ENCODE measurements at regions not wholly inside any gene's neighbourhood (a gene's known extent, or its start where the extent isn't known, plus 50 kb on each side); places are given as distances from the start of the nearest gene placed in this dataset.

DNA sequence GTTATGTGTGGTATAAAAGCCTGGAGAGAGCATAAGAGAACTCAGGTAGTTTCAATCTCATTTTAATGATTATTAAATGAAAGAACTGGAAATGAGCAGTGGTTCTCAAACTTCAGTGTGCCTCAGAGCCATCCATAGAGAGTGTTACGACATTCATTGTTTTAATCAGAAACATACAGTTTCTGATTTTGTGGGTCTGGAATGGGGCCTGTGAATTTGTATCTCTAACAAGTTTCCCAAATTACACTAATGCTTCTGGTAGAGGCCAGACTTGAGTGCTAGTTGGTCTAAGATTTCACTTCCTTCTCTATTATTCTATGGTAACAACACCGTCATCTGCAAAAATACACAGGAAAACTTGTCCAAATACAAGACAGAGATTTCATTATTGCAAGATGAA is 292.0 kb upstream of the NECTIN3 start:
- DNase-seq, result no peak

DNA sequence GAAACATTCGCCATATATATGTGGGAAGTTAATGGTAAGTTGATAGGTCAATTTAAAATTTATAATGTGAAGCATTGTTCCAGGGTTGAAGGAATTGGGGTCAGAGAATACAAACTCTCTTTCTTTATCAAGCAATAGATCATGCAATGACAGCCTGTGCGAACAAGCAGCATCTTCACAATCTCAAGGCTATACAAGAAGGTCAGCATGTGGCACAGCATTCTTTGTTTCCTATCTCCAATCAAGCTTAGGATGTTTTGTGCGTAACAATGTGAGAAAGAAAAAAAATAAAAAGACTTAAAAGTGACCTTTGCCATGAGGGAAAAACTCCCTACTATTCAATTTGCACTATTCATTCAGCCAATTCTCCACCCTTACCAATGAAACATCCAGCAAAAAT is 288.1 kb upstream of the NECTIN3 start:
- DNase-seq, result no peak

DNA sequence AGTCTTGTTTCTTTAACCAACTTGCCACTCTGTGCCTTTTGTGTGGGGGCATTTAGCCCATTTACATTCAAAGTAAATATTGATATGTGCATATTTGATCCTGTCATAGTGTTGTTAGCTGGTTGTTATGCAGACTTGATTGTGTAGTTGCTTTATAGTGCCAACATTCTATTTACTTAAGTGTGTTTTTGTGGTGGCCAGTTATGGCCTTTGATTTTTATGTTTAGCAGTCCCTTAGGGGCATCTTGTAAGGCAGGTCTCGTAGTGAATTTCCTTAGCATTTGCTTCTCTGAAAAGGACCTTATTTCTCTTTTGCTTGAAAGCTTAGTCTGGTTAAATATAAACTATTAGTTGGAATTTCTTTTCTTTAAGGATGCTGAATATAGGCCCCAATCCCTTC is 282.8 kb upstream of the NECTIN3 start:
- DNase-seq, result no peak

DNA sequence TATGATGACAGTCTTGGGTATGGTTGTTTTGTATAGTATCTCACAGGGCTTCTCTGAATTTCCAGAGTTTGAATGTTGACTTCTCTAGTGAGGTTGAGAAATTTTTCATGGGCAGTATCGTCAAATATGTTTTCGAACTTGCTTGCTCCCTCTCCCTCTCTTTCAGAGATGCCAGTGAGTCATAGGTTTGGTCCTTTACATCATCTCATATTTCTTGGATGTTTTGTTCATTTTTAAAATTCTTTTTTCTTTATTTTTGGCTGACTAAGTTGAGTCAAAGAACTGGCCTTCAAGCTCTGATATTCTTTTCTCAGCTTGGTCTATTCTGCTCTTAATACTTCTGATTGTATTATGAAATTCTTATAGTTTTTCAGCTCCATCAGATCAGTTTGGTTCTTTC is 282.3 kb upstream of the NECTIN3 start:
- no peak for DNase-seq

DNA sequence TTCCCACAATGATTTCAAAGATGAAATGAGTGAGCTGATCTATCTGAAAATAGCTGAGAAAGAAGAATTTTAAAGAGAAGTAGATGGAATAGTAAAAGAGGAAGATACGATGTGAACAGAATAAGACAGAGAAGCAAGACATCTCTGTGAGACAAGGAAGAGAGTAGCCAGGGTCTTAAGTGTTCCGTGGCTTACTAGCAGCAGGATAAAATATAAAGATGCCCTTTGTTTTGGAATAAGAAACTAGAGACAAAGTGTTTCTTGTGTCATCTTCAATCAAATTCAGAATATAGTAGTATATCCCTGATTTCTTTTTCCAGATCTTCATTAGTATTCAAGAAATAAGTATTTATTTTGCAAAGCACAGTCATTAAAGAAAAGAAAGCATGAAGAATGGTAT is 281.0 kb upstream of the NECTIN3 start:
- DNase-seq, result no peak

DNA sequence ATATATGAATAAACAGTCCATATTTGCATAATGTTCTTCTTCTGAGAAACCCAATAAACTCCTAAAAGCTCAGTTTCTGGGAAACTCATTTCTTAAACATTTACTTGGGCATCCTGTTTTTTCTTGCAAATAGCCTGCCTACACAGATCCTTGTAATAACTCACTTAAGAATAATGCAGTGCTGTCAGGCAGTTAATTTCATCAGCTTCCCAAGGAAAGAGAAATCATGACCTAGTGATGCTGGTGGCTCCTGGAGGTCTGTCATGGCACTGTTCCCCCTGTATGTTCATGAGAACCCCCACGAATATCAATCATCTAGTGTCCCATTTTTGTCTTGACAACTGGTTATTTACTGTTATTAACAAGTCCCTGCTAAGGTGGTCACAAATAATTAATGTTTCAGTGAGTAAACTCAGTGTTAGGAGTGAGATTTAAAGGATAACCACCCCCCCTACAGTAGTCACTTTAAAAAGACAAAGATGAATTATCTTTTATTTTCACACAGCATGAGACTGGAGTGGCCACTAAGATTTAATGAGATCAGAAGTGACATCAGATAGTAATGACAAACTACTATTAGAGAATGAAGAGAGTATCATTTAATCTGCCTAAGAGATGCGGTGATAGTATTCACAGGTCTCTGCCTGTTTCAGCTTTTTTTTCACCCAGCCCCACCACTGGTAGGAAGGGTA is 279.5 kb upstream of the NECTIN3 start:
- no peak for DNase-seq

DNA sequence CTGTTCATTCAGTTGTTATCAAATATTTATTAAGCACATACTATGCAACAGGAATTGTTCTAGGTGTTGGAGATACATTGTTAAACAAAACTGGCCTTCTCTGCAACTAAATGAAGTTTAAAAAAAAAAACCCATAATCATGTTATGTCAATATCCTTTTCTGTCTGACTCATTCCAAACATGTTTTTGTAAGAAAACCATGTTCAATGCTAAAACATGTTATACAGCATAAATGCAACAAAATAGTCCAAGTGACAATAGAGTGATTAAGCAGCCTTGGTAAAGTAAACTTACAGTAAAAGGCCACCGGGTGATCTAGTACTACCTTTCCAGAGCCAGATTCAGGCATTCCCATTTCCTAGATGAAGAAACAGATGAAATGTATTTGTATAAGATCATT is 278.0 kb upstream of the NECTIN3 start:
- DNase-seq, result no peak

DNA sequence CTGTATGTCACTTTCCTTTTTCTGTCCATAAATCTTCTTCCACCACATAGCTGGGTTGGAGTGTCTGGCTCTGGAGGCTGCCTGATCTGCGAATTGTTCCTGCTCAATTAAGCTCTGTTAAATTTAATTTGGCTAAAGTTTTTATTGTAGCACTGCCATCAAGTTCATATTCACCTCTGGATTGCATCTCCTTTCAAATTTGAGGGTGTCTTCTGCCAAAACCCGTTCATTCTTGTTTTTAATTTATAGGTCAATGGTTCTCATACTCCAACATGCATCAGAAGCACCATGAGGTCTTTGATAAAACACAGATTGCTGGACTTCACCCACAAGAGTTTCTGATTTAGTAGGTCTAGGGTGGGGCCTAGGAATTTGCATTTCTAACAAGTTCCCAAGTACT is 276.5 kb upstream of the NECTIN3 start:
- DNase-seq, result no peak

DNA sequence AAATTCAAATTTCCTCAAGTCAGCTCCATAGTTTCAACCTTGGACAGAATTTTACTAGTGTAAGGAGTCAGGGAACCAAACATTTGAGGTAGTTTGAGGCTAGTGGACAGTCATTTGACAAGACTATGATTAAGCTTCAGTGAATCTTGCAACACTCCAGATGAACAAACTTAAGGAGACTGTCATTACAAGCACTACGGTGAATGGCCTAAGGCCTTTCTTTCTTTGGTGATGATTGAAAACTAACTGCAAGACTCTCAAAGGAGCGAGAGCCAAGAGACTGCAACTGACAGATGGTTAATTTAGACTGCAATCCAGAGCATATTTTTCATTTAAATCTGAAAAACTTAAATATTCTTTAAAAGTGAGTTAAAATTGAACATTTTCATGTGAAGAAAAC is 272.3 kb upstream of the NECTIN3 start:
- DNase-seq, result no peak

DNA sequence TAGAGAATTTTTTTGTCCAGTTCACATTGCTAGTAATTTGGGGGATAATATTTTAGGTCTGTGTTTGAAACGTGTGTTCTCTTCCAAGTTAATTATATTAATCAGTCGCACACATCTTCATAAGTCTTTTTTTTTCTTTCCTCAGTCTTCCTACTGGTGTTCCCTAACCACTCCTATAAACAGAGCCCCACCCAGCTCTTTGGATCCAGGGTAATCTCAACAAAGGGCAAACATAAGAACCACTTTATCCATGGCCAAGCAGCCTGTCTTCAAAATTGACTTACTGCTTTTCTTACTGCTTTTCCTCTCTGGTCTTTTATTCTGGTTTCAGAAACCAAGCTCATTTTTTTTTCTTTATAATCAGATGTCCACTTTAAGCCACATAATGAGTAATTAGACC is 266.8 kb upstream of the NECTIN3 start:
- no peak for DNase-seq

DNA sequence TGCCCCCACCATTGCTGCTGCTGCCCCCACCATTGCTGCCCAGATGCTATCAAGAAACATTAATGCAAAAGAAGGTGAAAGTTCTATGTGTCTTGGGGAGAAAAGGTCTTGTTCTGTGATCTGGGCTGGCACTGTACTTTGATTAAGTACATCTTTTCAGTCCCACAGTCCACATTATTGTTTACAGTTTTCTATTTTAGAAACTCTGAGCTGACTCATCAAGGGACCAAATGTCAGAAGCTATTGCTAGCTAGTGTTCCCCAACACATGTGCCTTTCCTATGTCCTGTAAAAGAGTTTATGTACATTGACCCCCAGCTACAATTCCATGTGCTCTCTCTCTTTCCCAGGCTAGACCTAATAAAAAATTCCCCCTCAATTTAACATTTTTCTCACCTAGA is 264.7 kb upstream of the NECTIN3 start:
- no peak for DNase-seq

DNA sequence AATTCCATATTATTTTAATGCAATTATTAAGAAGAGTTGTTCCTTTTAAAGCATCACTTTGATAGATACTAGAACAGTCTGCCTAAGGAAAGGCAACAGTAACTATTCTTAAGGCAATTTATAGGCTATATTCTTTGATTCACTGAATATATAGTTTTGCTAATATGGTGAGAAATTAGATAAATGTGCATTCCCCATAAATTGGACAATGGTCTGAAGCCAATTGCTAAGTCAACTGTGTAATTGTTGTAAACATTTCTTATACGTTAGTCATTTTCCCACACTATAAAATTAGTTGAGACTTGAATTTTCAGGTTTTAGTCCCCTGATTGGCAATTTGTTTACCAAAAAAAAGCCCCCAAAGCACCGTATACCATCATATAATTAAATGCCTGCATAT is 263.0 kb upstream of the NECTIN3 start:
- no peak for DNase-seq

DNA sequence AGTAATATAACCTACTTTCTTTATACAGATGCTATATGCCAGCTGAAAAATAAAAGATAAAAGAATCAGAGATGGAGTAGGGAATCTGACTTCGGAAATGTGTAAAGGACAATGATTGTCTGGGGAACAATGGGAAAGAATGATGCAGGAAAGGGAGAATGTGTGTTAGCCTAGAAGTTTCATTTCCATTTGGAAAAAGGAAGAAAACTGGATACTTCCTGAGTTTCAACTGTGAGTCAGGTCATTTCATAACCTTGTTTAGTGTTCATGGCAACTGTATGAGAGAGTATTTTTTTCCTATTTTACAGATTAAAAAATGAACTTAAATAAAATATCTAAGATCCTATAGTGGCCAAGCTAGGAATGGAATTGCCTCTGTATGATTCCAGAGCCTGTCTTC is 261.3 kb upstream of the NECTIN3 start:
- DNase-seq, result no peak

DNA sequence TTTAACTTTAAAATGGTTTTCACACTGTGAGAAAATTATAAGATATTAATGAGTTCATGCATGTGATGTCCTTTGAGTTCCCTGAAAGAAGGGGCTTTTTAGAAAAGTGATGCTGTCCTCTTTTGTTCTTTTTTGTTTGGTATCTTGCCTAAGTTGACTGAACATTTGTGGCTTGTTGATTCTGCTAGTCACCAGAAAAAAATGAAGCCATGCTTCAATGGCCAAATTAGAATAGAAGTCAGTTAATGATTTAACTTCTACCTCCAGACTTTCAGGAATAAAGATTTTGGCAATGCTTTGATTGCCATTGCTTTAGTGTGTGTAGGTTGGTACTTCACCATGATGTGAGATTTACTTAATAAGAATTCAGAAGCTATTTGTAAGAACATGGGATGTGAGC is 260.6 kb upstream of the NECTIN3 start:
- DNase-seq, result no peak

DNA sequence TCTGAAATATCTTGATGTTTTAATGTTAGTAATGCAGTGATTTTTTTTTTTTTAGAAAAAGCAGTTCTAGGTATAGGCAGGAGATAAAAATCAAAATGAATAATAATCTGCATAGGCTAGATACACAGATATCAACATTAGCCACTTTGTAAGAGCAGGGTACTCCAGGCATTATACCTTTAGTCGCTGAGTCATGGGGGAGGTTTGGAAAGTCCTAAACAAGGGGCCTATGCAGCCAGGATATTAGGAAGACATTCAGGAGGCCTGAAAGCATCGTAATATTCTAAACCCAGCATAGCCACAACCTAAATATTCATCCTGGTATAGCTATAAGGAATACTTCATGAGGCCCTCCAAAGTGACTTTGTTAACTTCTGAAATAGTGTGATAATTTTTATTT is 258.1 kb upstream of the NECTIN3 start:
- DNase-seq, result no peak

DNA sequence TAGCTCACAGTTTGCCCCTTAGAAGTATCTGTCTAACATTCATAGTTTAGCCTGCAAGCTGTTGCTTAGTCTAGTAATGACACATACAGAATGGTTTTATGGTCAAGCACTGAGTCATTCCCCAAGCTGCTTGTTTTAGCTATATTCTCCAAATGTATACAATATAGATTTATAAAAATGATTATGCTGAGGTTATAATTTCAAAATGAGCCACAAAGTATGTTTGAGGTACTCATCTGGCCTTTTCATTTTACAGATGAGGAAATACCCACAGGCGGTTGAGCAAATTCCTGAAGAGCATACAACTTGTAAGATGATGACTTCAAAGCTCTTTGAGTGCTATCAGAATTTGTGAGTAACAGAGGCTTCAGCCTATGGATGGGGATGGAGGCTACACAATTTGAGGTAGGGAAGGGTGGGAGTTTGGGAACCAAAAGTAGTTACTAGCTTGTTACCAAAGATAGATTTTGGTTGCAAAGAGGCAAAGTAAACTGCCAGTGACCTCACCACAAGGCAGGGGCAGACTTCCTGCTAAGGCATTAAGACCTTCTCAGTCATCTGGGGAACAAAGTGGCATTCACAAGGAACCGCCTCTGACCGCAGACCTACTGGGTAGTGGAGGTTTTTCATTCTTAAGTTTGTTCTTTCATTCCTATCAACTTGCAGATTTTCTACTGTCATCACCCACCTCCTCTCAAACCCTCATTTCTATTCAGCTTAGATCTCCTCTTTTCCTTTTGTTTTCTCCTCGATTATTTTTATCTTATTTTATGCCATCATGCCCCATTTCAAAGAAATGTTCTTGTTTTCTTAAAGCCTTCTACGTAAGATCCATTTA is 257.2 kb upstream of the NECTIN3 start:
- peak; percentile 3 for DNase-seq

DNA sequence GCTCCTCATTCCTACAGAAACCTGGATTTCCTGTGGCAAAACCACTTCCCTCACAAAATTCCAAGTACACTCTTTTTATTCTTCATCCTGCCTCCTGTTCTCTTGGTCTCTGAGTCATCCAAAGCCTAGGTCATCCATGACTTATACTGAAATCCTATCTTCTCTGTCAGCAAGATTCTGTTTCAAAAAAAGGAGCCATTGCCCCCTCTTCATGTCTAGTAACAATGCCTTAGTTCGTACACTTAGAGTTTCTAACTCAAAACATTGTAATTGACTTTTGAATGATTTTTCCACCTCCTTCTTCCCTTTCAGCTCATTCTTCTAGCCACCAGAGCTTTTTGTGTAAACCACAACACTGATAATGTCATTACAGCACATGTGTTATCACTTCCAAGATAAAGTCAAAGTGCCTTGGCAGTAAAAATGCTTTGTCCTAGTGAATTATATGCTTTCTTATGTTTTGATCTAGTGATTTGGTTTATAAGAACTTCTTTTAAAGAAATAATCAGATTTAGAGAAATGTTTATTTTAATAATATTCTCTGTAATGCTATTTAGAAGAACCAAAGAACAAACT is 256.5 kb upstream of the NECTIN3 start:
- DNase-seq, result no peak

DNA sequence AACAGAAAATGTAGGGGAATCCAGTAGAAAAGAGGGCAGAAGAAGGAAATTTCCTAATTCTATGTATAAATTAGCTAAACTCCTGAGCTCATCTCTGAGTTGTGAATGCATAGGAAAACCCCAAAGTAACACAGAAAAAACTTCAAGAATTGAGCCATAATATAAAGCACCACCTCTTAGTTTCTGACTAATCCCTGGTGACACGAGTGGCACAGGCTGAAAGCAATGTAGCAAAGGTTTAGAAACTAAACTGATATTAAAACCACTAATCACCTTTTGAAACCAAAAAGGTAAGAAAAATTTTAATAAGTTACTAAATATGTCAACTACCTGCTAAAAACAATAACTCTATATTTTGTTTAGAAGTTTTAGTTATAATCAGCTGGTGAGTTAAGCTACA is 255.6 kb upstream of the NECTIN3 start:
- no peak for DNase-seq

DNA sequence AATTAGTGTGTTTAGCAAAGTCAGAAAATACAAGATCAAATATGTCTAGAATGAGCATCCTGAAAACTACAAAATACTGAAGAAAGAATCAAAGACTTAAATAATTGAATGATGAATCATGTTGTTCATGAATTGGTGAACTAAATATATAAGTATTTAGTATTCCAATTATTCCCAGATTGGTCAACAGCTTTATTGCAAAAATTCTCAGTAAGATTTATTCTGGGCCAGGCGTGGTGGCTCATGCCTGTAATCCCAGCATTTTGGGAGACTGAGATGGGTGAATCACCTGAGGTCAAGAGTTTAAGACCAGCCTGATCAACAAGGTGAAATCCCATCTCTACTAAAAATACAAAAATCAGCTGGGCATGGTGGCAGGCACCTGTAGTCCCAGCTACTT is 250.0 kb upstream of the NECTIN3 start:
- no peak for DNase-seq

DNA sequence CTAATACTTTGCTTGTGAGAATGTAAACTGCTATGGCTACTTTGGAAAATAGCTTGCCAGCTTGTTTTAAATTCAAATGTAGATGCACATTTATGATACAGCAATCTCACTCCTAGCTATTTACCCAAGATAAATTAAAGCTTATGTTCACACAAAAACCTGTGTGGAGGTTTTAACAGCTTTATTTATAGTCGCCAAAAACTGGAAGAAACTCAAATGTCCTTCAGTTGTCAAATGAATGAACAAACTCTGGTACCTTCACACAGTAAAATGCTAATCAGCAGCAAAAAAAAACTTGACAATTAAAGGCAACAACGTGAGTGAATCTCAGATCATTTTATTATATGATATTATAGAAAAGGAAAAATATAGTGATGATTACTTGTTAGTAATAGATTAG is 248.6 kb upstream of the NECTIN3 start:
- DNase-seq, result no peak

DNA sequence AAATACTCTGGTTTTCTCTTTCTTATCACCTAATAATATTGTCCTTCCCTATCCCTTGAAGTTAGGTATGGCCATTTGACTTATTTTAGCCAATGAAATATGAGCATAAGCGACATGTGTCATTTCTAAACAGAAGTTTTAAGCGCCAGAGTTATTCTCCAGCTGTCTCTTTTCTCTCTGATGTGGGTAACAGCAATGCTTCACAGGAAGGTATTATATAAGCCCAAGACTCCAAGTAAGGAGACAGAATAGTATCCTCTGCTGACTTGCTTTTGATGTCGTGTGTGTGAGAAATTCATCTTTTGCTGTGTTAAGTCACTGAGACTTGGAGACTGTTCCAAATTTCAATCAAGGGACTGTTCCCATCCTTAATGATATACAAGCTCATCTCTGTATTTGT is 224.6 kb upstream of the NECTIN3 start:
- no peak for DNase-seq

DNA sequence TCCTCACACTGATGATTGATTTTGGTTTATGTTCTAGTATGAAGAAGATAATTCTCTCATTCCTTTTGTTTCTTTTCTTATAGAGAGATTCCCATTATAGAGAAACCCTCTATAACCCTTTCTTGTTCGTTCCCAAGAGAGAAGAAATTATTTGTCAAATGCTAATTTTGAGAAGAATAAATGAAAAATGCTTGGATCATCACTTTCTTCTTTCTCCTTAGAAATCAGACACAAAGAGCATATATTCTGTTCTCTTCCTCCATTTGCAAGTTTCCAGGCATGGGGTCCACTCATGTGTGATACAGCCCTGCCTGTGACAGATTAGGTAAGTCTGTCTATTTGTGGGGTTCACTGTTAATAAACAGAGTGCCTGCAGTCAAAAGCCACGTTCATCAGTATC is 222.6 kb upstream of the NECTIN3 start:
- DNase-seq, result no peak

DNA sequence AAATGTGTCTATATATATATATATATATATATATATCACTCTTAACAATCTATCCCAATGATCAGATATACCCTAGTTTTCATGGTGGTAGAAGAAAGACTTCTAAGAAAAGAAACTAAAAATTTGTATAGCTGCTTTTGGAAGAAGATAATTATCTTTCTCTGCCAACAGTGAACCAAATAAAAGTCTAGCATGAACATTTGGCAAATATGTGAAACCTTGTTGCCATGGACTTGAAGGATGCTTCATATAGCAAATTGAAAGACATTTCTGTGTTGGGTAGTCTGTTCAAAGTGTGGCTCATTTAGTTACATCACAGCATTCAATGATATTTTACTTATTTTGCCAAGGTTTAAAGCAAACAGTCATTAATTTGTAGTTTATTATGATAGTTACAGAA is 219.9 kb upstream of the NECTIN3 start:
- no peak for DNase-seq

DNA sequence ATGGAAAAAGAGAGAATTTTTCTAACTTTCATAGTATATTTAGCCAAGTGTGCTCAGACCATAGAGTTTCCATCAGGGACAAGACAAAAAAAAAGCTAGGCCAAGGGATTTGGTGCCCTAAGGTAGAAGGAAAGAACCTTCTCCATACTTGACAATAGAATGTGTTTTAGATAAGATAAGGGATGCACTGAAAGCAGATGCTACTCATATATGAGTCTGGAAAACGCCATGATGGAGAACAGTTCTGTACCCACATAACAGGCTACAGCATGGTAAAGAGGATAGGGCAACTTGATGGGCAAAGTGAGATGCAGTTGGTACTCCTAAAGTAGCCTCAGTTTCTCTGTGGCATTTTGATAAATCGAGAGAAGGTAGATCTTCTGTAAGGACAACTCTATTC is 216.4 kb upstream of the NECTIN3 start:
- no peak for DNase-seq

Measured in CD4-positive, alpha-beta T cell treated with Interleukin-17A for 4 hours (primary cell).